ENCODE measurements at regions not wholly inside any gene's neighbourhood (a gene's known extent, or its start where the extent isn't known, plus 50 kb on each side); places are given as distances from the start of the nearest gene placed in this dataset.
"Not testable (repeated sequence)": the region's sequence is repeated elsewhere in the genome, so short reads cannot be mapped to it uniquely, and the experiment has no call there.

GRCh38 chr5:109283086-109283485 is 126.7 kb downstream of the PJA2 start:
- intact Hi-C loops (cut with DNase I); DNase-seq; ATAC-seq: not testable (repeated sequence)

GRCh38 chr5:109281136-109281690 is 128.6 kb downstream of the PJA2 start:
- intact Hi-C loops (cut with DNase I) = no loop called here
- no peak for DNase-seq
- no peak for ATAC-seq

GRCh38 chr5:109278141-109278540 is 131.6 kb downstream of the PJA2 start:
- no peak for ATAC-seq
- intact Hi-C loops (cut with DNase I) = no loop called here

GRCh38 chr5:109275919-109276318 is 133.9 kb downstream of the PJA2 start:
- ATAC-seq (no peak), DNase-seq (no peak)
- intact Hi-C loops (cut with DNase I) = no loop called here

More at GRCh38 chr5:109278141-109278540, 131.6 kb downstream of the PJA2 start:
- no peak for DNase-seq

DNA sequence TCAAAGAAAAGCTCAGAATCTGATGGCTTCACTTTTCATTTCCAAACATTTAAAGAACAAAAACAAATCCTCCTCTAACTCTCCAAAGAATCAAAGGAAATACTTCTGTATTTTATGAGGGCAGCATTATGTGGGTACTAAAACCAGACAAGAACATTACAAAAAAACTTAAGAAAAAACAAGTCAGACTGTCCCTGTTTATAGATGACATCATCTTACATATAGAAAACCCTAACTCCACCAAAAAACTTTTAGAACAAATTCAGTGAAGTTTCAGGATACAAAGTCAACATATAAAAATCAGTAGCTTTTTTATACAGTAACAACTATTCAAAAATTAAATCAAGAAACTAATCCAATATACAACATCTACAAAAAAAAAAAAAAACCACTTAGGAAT is 136.2 kb downstream of the PJA2 start:
- intact Hi-C loops (cut with DNase I) = no loop called here
- ATAC-seq = no peak

GRCh38 chr5:109267283-109267682 is 142.5 kb downstream of the PJA2 start:
- intact Hi-C loops (cut with DNase I) = no loop called here

More for the DNA sequence above, 136.2 kb downstream of the PJA2 start:
- DNase-seq = no peak

DNA sequence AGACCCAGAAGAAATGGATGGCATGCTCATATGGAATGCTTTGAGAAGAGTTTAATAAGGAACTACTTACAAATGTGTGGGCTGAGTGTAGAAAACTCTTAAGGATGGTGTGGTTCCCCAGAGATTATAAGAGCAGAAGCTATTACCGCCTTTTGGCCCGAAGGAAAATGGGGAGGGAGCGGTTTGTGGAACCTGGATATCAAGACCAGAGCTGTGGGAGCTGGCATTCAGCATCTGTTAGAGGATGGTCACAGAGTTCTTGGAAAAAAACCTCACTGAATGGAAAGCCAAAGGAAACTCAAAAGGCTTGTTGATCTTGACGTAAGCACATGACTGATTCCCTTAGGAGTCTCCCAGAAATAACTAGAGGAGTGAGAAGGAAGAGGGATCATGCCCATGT is 151.0 kb downstream of the PJA2 start:
- intact Hi-C loops (cut with DNase I) = no loop called here
- no peak for DNase-seq
- no peak for ATAC-seq

More at GRCh38 chr5:109267283-109267682, 142.5 kb downstream of the PJA2 start:
- no peak for DNase-seq
- no peak for ATAC-seq

GRCh38 chr5:109256486-109256885 is 153.3 kb downstream of the PJA2 start:
- intact Hi-C loops (cut with DNase I) = no loop called here

GRCh38 chr5:109254511-109254910 is 155.3 kb downstream of the PJA2 start:
- ATAC-seq = no peak
- intact Hi-C loops (cut with DNase I) = no loop called here
- DNase-seq = no peak

More at GRCh38 chr5:109256486-109256885, 153.3 kb downstream of the PJA2 start:
- ATAC-seq = peak in 1 of 2 donors; percentile 35
- no peak for DNase-seq

- intact Hi-C loops (cut with DNase I) = no loop called here
- ATAC-seq = no peak
Observed at GRCh38 chr5:109253262-109253661, 156.5 kb downstream of the PJA2 start.

GRCh38 chr5:109252731-109253130 is 157.0 kb downstream of the PJA2 start:
- ATAC-seq (no peak), DNase-seq (no peak)
- intact Hi-C loops (cut with DNase I) = no loop called here

More at GRCh38 chr5:109253262-109253661, 156.5 kb downstream of the PJA2 start:
- DNase-seq = no peak

GRCh38 chr5:109250533-109251329 is 159.0 kb downstream of the PJA2 start:
- intact Hi-C loops (cut with DNase I) = no loop called here
- no peak for ATAC-seq
- no peak for DNase-seq

DNA sequence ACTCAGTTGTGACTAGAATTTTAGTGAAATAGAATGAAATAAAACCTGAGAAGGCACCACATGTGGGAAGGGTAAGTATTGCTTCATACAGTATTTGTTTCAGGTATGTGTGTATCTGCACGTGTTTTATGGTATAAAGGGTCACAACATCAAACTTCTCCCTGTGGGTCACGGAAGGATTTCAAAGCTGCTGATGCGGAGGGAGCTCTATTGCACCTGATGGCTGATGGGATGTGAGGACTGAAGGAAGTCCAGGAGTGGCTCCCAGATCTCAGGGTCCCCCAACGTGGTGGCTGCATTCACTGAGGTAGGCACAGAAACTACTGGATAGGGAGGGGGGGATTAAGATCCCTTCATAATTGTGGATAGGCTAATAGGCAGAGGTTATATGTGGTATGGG is 159.7 kb downstream of the PJA2 start:
- intact Hi-C loops (cut with DNase I) = no loop called here
- ATAC-seq (no peak), DNase-seq (no peak)

DNA sequence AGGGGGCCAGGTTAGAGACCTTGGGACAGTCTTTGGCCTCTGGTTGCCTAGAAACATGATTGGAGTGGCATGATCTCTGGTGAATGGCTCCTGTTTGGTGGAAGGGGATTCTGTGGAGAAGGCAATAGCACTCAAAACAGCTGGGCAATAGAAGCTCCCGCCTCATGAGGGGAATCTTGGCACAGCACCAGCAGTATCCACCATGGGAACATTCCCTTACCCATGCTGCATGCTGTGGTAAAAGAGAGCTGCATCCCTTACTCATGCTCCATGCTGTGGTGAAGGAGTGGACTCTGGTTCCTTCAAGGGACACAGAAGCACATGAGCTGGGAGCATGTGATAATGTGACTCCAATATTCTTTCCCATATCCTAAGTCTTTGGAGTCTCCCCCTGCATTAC is 160.6 kb downstream of the PJA2 start:
- DNase-seq (no peak), ATAC-seq (no peak)
- intact Hi-C loops (cut with DNase I) = no loop called here

DNA sequence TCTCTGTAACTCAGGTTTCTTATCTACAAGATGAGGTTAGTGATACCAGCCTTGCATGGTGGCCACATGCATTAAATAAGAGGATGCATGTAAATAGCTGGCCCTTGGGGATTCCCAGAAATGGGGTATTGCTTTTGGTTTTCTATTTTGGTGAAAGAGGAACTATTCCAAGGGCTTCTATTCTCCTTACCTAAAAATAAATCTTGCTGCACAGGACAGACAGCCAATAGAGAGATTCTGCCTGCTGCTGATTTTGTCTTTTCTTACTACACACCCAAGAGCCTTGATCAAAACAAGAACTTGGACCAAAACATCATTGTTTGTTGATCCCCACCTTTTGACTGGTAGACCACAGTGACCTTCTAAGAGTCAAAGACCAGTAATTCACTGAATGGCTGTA is 161.8 kb downstream of the PJA2 start:
- ATAC-seq = no peak
- intact Hi-C loops (cut with DNase I) = no loop called here
- DNase-seq = no peak

GRCh38 chr5:109246841-109247592 is 162.8 kb downstream of the PJA2 start:
- intact Hi-C loops (cut with DNase I) = no loop called here
- ATAC-seq (no peak), DNase-seq (no peak)
